ENCODE measurements at regions not wholly inside any gene's neighbourhood (a gene's known extent, or its start where the extent isn't known, plus 50 kb on each side); places are given as distances from the start of the nearest gene placed in this dataset.

GRCh38 chr11:45052361-45052760, 94.1 kb upstream of the PRDM11 start:
- intact Hi-C loops (cut with micrococcal nuclease), result no loop called here
- no peak overlapping the region for H3K4me3 ChIP-seq (ENCODE audit: low read length)
- H3K36me3 Mint-ChIP-seq, result no peaks in the 10 kb centered on the region
- H3K4me1 Mint-ChIP-seq, result peaks cover 0 to 3% (median 0%) of the 10 kb centered on the region in 7 donors
- H3K9me3 ChIP-seq (ENCODE audit: control insufficient read depth in 2 of 3, low read length in 3 of 3), result no peaks in the 10 kb centered on the region
- POLR2A ChIA-PET, result no interaction called here
- peaks cover 0 to 4% (median 0%) of the 10 kb centered on the region in 11 donors for H3K9me3 Mint-ChIP-seq
- H3K4me3 Mint-ChIP-seq, result no peak overlapping the region
- no peaks in the 10 kb centered on the region for H3K27me3 ChIP-seq (ENCODE audit: control insufficient read depth in 2 of 2, insufficient read depth in 2 of 2, low read length in 2 of 2)
- no peaks in the 10 kb centered on the region for H3K36me3 ChIP-seq (ENCODE audit: control insufficient read depth in 2 of 3, insufficient read depth in 3 of 3, low read length in 3 of 3)
- DNase-seq (no peak), ATAC-seq (no peak)
- CTCF ChIA-PET, result no interaction called here
- peaks cover 0 to 9% (median 0%) of the 10 kb centered on the region in 5 donors for H3K27me3 Mint-ChIP-seq
- H3K27ac Mint-ChIP-seq, result peak overlapping the region in 1 of 9 donors; percentile 18
- no peak overlapping the region for H3K27ac ChIP-seq (ENCODE audit: low read depth, low read length)
- no peaks in the 10 kb centered on the region for H3K4me1 ChIP-seq (ENCODE audit: control insufficient read depth in 2 of 2, insufficient read depth in 2 of 2, low read length in 2 of 2)

GRCh38 chr11:45053736-45054446, 92.5 kb upstream of the PRDM11 start:
- ChIA-PET POLR2A (no interaction called here), CTCF (no interaction called here)
- intact Hi-C loops (cut with micrococcal nuclease), result no loop called here
- Histone ChIP-seq H3K4me3 (ENCODE audit: low read length) (no peak overlapping the region), H3K9me3 (ENCODE audit: control insufficient read depth in 2 of 3, low read length in 3 of 3) (no peaks in the 10 kb centered on the region), H3K27me3 (ENCODE audit: control insufficient read depth in 2 of 2, insufficient read depth in 2 of 2, low read length in 2 of 2) (no peaks in the 10 kb centered on the region), H3K36me3 (ENCODE audit: control insufficient read depth in 2 of 3, insufficient read depth in 3 of 3, low read length in 3 of 3) (no peaks in the 10 kb centered on the region), H3K4me1 (ENCODE audit: control insufficient read depth in 2 of 2, insufficient read depth in 2 of 2, low read length in 2 of 2) (no peaks in the 10 kb centered on the region), H3K27ac (ENCODE audit: low read depth, low read length) (no peak overlapping the region)
- Mint-ChIP-seq H3K9me3 (peaks cover 0 to 4% (median 0%) of the 10 kb centered on the region in 11 donors), H3K4me3 (no peak overlapping the region), H3K36me3 (no peaks in the 10 kb centered on the region), H3K4me1 (peaks cover 0 to 8% (median 0%) of the 10 kb centered on the region in 7 donors), H3K27me3 (peaks cover 0 to 9% (median 0%) of the 10 kb centered on the region in 5 donors), H3K27ac (peak overlapping the region in 1 of 9 donors; percentile 77)
- DNase-seq, result no peak
- ATAC-seq, result no peak

GRCh38 chr11:45054956-45055355, 91.5 kb upstream of the PRDM11 start:
- Mint-ChIP-seq H3K4me1 (peaks cover 0 to 10% (median 0%) of the 10 kb centered on the region in 7 donors), H3K36me3 (no peaks in the 10 kb centered on the region), H3K9me3 (peaks cover 0 to 4% (median 0%) of the 10 kb centered on the region in 11 donors), H3K27me3 (peaks cover 0 to 9% (median 0%) of the 10 kb centered on the region in 5 donors), H3K27ac (peak overlapping the region in 1 of 9 donors; percentile 53), H3K4me3 (no peak overlapping the region)
- ChIA-PET POLR2A (no interaction called here), CTCF (no interaction called here)
- intact Hi-C loops (cut with micrococcal nuclease), result no loop called here
- H3K27ac ChIP-seq (ENCODE audit: low read depth, low read length), result no peak overlapping the region
- ATAC-seq (no peak), DNase-seq (no peak)
- no peak overlapping the region for H3K4me3 ChIP-seq (ENCODE audit: low read length)
- no peaks in the 10 kb centered on the region for H3K36me3 ChIP-seq (ENCODE audit: control insufficient read depth in 2 of 3, insufficient read depth in 3 of 3, low read length in 3 of 3)
- no peaks in the 10 kb centered on the region for H3K4me1 ChIP-seq (ENCODE audit: control insufficient read depth in 2 of 2, insufficient read depth in 2 of 2, low read length in 2 of 2)
- H3K27me3 ChIP-seq (ENCODE audit: control insufficient read depth in 2 of 2, insufficient read depth in 2 of 2, low read length in 2 of 2), result no peaks in the 10 kb centered on the region
- no peaks in the 10 kb centered on the region for H3K9me3 ChIP-seq (ENCODE audit: control insufficient read depth in 2 of 3, low read length in 3 of 3)

GRCh38 chr11:45056529-45056928, 89.9 kb upstream of the PRDM11 start:
- ATAC-seq, result no peak
- H3K9me3 ChIP-seq (ENCODE audit: control insufficient read depth in 2 of 3, low read length in 3 of 3), result no peaks in the 10 kb centered on the region
- H3K4me3 ChIP-seq (ENCODE audit: low read length), result no peak overlapping the region
- H3K36me3 ChIP-seq (ENCODE audit: control insufficient read depth in 2 of 3, insufficient read depth in 3 of 3, low read length in 3 of 3), result no peaks in the 10 kb centered on the region
- Mint-ChIP-seq H3K36me3 (no peaks in the 10 kb centered on the region), H3K4me3 (no peak overlapping the region), H3K9me3 (no peaks in the 10 kb centered on the region), H3K27ac (peak overlapping the region in 1 of 9 donors; percentile 44), H3K27me3 (peaks cover 0 to 9% (median 0%) of the 10 kb centered on the region in 5 donors), H3K4me1 (peaks cover 0 to 9% (median 0%) of the 10 kb centered on the region in 7 donors)
- CTCF ChIA-PET, result interaction anchor here (0.6 to 0.7 kb wide), 2 partner anchors 108 to 234 kb away, joined by 3 read pairs; no protein-coding TSS in a partner anchor
- POLR2A ChIA-PET, result interaction anchor here (0.6 kb wide), 1 partner anchor 90 kb away, joined by 3 read pairs; no protein-coding TSS in a partner anchor
- intact Hi-C loops (cut with micrococcal nuclease), result no loop called here
- no peaks in the 10 kb centered on the region for H3K4me1 ChIP-seq (ENCODE audit: control insufficient read depth in 2 of 2, insufficient read depth in 2 of 2, low read length in 2 of 2)
- H3K27ac ChIP-seq (ENCODE audit: low read depth, low read length), result no peak overlapping the region
- H3K27me3 ChIP-seq (ENCODE audit: control insufficient read depth in 2 of 2, insufficient read depth in 2 of 2, low read length in 2 of 2), result no peaks in the 10 kb centered on the region
- no peak for DNase-seq

GRCh38 chr11:45057938-45058646, 88.3 kb upstream of the PRDM11 start:
- intact Hi-C loops (cut with micrococcal nuclease), result no loop called here
- H3K4me3 ChIP-seq (ENCODE audit: low read length), result no peak overlapping the region
- no peak overlapping the region for H3K27ac Mint-ChIP-seq
- no peaks in the 10 kb centered on the region for H3K9me3 ChIP-seq (ENCODE audit: control insufficient read depth in 2 of 3, low read length in 3 of 3)
- H3K9me3 Mint-ChIP-seq, result no peaks in the 10 kb centered on the region
- ATAC-seq, result no peak
- no peaks in the 10 kb centered on the region for H3K4me1 ChIP-seq (ENCODE audit: control insufficient read depth in 2 of 2, insufficient read depth in 2 of 2, low read length in 2 of 2)
- no peak overlapping the region for H3K4me3 Mint-ChIP-seq
- H3K27me3 Mint-ChIP-seq, result peaks cover 0 to 9% (median 0%) of the 10 kb centered on the region in 5 donors
- CTCF ChIA-PET, result no interaction called here
- no peak for DNase-seq
- no peak overlapping the region for H3K27ac ChIP-seq (ENCODE audit: low read depth, low read length)
- peaks cover 0 to 9% (median 0%) of the 10 kb centered on the region in 7 donors for H3K4me1 Mint-ChIP-seq
- H3K27me3 ChIP-seq (ENCODE audit: control insufficient read depth in 2 of 2, insufficient read depth in 2 of 2, low read length in 2 of 2), result no peaks in the 10 kb centered on the region
- POLR2A ChIA-PET, result no interaction called here
- no peaks in the 10 kb centered on the region for H3K36me3 Mint-ChIP-seq
- no peaks in the 10 kb centered on the region for H3K36me3 ChIP-seq (ENCODE audit: control insufficient read depth in 2 of 3, insufficient read depth in 3 of 3, low read length in 3 of 3)

GRCh38 chr11:45058647-45058950, 87.8 kb upstream of the PRDM11 start:
- ChIA-PET POLR2A (no interaction called here), CTCF (no interaction called here)
- ATAC-seq (no peak), DNase-seq (no peak)
- peaks cover 0 to 9% (median 0%) of the 10 kb centered on the region in 7 donors for H3K4me1 Mint-ChIP-seq
- H3K4me3 Mint-ChIP-seq, result no peak overlapping the region
- intact Hi-C loops (cut with micrococcal nuclease), result no loop called here
- Histone ChIP-seq H3K27ac (ENCODE audit: low read depth, low read length) (no peak overlapping the region), H3K9me3 (ENCODE audit: control insufficient read depth in 2 of 3, low read length in 3 of 3) (no peaks in the 10 kb centered on the region), H3K4me1 (ENCODE audit: control insufficient read depth in 2 of 2, insufficient read depth in 2 of 2, low read length in 2 of 2) (no peaks in the 10 kb centered on the region), H3K36me3 (ENCODE audit: control insufficient read depth in 2 of 3, insufficient read depth in 3 of 3, low read length in 3 of 3) (no peaks in the 10 kb centered on the region), H3K27me3 (ENCODE audit: control insufficient read depth in 2 of 2, insufficient read depth in 2 of 2, low read length in 2 of 2) (no peaks in the 10 kb centered on the region), H3K4me3 (ENCODE audit: low read length) (no peak overlapping the region)
- peaks cover 0 to 9% (median 0%) of the 10 kb centered on the region in 5 donors for H3K27me3 Mint-ChIP-seq
- H3K27ac Mint-ChIP-seq, result no peak overlapping the region
- peaks cover 0 to 2% (median 0%) of the 10 kb centered on the region in 5 donors for H3K36me3 Mint-ChIP-seq
- H3K9me3 Mint-ChIP-seq, result peaks cover 0 to 4% (median 2%) of the 10 kb centered on the region in 11 donors
